AG09319 (cell line): ENCODE measurements at regions not wholly inside any gene's neighbourhood (a gene's known extent, or its start where the extent isn't known, plus 50 kb on each side); places are given as distances from the start of the nearest gene placed in this dataset.

ENCODE experiments used
- DNase-seq: peaks from one replicate; pipeline ENCODE4 v3.0.0-alpha.2; 2010; ENCODE audit warnings: low read depth; ENCODE audit errors: extremely low read depth
- TF ChIP-seq, protein P1 (sequence below): IDR thresholded peaks from 2 replicates; pipeline ENCODE4 v1.5.1; 2011; ENCODE audit warnings: low read depth, mild to moderate bottlenecking, inconsistent platforms, low read length, moderate library complexity

DNA sequence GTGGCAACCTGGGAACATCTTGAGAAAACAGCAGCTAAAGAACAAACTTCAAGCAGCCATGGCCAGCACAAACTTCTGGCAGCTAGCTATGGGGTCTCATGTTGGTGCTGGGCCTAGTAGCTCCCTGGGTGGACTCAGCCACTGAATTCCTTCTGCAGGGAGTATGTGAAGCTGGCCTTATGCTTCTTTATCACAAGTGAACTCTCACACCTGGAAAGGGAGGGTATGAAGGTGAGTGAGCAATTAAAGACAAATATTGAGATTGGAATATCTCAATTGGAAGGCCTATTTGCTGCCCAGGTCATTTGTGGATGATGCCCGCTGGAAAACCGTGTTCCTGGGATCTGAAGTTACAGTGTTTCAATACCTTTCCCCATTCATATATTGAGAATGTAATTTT lies 153.3 kb upstream of the RPS6KA3 start:
- DNase-seq, result no peak
- TF ChIP-seq, protein P1, sequence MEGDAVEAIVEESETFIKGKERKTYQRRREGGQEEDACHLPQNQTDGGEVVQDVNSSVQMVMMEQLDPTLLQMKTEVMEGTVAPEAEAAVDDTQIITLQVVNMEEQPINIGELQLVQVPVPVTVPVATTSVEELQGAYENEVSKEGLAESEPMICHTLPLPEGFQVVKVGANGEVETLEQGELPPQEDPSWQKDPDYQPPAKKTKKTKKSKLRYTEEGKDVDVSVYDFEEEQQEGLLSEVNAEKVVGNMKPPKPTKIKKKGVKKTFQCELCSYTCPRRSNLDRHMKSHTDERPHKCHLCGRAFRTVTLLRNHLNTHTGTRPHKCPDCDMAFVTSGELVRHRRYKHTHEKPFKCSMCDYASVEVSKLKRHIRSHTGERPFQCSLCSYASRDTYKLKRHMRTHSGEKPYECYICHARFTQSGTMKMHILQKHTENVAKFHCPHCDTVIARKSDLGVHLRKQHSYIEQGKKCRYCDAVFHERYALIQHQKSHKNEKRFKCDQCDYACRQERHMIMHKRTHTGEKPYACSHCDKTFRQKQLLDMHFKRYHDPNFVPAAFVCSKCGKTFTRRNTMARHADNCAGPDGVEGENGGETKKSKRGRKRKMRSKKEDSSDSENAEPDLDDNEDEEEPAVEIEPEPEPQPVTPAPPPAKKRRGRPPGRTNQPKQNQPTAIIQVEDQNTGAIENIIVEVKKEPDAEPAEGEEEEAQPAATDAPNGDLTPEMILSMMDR, result no peak

DNA sequence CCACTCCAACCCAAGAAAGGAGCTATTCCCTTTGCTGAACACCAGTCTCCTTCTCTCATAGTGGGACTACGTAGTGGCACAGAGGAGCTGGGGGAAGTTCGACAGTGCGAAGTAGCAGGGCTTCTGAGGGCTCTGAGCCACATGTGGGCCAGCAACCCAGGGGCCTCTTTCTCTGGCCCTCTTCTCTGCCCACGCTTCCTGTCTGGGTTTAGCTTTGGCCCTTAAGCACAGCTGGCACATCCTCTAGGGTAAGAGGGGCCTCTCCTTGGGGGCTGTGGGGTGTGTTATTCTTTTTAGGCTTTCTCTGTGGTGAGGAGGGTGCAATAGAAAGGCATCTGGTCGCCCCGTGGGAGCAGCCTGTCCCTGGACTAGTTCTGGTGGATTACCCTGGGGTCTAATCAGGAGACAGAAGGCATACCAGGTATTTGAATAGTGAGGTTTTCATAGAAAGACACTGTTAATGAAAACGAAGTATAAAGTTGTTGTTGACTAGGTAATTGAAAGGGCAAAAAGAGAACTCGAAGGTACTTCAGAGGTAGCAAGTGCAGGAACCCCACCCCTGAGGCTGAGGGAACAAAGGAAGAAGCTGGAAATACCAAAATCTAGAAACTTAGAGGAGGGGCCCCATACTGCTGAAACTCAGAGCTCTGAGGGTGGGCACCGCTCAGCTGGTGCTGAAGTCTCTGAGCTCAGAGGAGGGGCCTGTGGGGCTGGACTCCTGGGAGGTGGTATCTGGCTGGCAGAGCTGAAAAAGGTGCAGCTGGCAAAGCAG lies 151.9 kb upstream of the RPS6KA3 start:
- TF ChIP-seq, protein P1, result no peak
- DNase-seq, result no peak

DNA sequence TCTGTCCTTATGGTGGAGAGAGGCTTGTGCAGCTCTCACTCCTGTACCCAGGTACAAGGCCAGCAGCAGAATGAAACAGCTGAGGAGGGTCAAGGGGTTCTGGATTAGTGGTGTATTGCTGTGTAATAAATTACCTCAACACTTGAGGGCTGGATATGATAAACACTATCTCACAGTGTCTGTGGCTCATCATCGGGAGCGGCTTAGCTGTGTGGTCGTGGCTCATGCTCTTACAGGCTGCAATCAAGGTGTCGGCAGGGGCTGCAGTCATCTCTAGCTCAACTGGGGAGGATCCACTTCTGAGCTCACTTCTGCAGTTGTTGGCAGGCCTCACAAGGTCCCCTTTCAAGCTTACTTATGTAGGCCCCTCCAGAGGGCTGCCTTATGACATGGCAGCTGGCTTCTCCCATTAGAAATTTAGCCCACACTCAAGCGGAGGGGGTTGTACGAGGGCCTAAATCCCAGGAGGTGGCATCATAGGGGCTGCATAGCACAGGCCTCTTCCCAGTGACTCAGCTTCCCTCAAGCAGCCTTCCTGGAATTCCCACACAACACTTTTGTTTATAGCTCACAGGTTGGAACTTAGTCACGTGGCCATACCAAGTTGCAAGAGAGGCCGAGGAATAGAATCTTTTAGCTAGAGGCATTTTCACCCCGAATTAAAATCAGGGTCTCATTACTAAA lies 148.2 kb upstream of the RPS6KA3 start:
- no peak for DNase-seq
- TF ChIP-seq, protein P1, result no peak

DNA sequence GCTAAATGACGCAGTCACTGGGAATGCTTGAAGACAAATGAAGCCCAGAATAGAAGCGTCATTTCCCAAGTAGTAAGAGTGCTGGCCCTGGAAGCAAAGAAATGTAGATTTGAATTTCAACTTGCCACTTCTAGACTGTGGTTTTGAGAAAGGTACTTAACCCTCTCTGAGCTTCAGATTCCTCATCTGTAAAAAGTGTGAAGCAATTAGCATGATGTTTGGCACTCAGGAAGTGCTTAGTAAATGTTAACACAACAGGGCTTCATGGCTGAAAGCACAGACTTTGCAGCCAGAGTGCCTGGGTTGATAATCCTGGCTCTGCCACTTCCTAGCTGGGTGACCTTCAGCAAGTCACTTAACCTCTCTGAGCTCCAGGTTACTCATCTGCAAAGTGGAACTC lies 147.4 kb upstream of the RPS6KA3 start:
- DNase-seq, result no peak
- TF ChIP-seq, protein P1, result no peak

DNA sequence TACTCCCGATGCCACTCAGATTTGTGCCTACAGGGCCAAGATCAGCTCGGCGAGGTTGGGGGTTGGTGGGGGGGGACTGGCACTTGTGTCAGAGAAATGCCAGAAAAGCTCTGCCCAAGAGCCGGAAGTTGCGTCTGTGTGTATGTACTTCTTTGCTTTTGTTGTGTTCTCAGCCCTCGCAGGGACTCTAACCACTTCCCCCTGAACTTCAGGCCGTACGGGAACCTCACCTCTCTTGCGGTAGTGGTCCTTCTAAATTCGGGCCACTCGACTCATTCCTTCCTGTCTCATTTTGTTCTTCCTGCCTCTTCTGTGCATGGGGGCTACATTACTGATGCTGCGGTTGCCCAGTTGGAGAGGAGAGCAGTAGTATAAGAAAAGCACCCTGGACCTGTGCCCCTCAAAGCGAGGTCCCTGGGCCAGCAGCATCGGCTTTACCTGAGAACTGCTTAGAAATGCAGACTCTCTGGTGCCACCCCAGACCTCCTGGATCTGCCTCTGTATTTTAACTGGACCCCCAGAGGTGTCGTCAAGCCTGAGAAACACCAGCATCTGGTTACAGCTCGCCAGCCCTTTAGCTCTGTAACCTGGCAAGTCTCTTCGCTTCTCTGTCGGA lies 146.3 kb upstream of the RPS6KA3 start:
- TF ChIP-seq, protein P1, result no peak
- no peak for DNase-seq

DNA sequence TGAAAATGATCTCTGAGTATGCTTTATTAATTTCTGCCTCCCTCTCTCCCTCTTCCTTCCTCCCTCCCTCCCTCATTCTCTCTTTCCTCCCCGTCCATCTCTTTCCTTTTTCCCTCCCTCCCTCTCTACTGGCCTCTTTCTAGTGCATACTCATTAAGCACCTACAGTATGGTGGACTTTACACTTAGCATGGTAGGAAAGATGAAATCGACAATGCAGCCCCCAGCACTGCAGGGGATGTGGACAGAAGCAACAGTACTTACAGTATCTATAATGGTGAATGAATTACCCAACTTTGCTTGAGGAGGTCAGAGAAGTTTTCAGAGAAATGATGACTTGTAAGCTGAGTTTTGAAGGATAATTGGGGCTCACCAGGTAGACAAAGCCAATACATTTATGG lies 143.8 kb upstream of the RPS6KA3 start:
- TF ChIP-seq, protein P1, result no peak
- DNase-seq, result no peak

DNA sequence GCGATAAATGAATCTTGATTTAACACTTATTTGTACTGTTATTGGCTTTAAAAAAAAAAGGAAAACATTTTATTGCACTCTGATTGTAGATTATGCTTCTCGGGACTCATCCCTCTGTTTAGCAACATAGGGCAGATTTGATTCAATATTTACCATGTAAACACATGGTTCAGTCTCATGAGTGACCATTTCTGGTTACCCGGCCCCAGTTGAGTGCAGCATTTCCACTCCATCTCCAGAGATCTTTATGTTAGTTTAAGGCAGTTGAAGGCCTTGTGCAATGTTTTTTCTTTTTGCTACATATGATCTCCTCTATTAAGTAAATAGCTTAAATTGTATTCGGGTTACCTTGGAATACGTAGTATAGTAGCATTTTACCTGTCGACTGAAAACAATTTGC lies 143.3 kb upstream of the RPS6KA3 start:
- DNase-seq, result no peak
- TF ChIP-seq, protein P1, result no peak
